GM06990 (cell line): ENCODE measurements at regions not wholly inside any gene's neighbourhood (a gene's known extent, or its start where the extent isn't known, plus 50 kb on each side); places are given as distances from the start of the nearest gene placed in this dataset.

Source experiments
- DNase-seq: peaks from one replicate; pipeline ENCODE4 v3.0.0-alpha.2; 2011; ENCODE audit not compliant: insufficient read length; ENCODE audit errors: extremely low read depth
- H3K27me3 ChIP-seq: replicated peaks from 2 replicates; pipeline ENCODE4 v1.6.0; 2011; ENCODE audit warnings: low read length; ENCODE audit not compliant: control insufficient read depth, insufficient read depth
- H3K36me3 ChIP-seq: 2 replicates; pipeline ENCODE4 v1.5.1; 2011; ENCODE audit warnings: low read length; ENCODE audit not compliant: control insufficient read depth, insufficient read depth
- H3K4me3 ChIP-seq: replicated peaks from 2 replicates; pipeline ENCODE4 v1.5.1; 2011; ENCODE audit warnings: low read depth, mild to moderate bottlenecking, control low read depth, low read length
- CTCF ChIP-seq: IDR thresholded peaks from 2 replicates; pipeline ENCODE4 v1.5.1; 2011; ENCODE audit warnings: low read length, control low read depth, mild to moderate bottlenecking, inconsistent platforms; ENCODE audit not compliant: insufficient read depth, poor library complexity, severe bottlenecking

- Histone ChIP-seq H3K27me3 (no peaks in the 10 kb centered on the region), H3K4me3 (no peak overlapping the region), H3K36me3 (no peaks in the 10 kb centered on the region)
- TF ChIP-seq CTCF = no peak
- DNase-seq = no peak
Observed at GRCh38 chr5:2531318-2531717, 220.2 kb downstream of the IRX2 start.

GRCh38 chr5:2530609-2531008, 220.9 kb downstream of the IRX2 start:
- no peak overlapping the region for H3K4me3 ChIP-seq
- DNase-seq = no peak
- H3K27me3 ChIP-seq = no peaks in the 10 kb centered on the region
- H3K36me3 ChIP-seq = no peaks in the 10 kb centered on the region
- no peak for TF ChIP-seq CTCF

DNA sequence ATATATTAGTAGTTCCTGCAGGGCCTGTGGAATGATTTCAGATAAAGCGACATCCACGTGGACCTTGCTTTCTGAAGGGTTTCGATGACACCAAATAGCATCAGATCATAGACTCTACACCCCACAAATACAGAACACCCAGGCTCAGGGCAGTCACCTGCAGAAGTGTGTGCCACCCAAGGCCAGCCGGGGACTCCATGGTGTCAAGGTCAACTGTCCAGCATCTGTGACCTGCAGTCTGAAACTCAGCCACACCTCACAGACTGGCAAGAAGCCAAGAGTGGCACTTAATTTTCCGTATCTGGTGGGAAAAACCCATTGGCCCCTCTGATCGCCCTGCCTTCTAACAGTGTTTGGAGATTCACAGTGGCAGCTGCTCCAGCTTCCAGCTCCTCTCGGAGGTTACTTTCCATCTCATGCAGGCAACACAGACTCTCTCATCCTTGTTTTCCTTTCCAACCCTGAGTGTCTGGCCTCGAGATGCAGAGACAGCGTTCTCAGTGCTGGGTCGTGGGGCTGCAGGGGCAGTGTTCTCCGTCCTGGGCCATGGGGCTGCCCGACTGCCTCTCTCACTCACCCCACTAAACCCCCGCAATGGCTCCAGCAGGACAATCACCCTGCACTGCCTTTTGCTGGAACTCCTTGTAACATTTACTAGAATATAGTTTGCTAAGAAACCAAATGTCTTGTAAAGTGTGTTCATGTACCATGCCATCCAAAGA, 221.9 kb downstream of the IRX2 start:
- no peak for TF ChIP-seq CTCF
- Histone ChIP-seq H3K27me3 (no peaks in the 10 kb centered on the region), H3K36me3 (no peaks in the 10 kb centered on the region), H3K4me3 (no peak overlapping the region)
- no peak for DNase-seq

- Histone ChIP-seq H3K4me3 (no peak overlapping the region), H3K27me3 (no peaks in the 10 kb centered on the region), H3K36me3 (no peaks in the 10 kb centered on the region)
- DNase-seq = no peak
- no peak for TF ChIP-seq CTCF
Observed at GRCh38 chr5:2525351-2525750, 226.1 kb downstream of the IRX2 start.

DNA sequence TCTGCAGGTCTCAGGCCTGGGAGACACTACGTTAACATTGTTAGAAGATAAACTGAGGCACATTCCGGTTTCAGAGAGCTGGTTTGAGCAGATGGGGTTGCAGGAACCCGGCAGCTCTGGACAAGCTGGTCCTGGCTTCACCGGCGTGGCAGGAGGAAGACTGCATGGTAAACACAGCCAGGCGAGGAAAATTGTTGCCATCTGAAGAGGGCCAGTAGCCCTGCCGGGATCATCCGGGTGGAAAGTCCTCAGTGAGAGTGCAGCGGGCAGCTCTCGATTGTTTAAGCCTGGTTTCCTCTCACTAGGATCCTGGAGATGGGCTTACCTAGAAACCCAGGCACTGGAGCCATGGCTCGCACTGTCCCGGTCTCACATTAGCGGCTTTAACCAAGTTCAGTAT, 226.9 kb downstream of the IRX2 start:
- Histone ChIP-seq H3K4me3 (no peak overlapping the region), H3K36me3 (no peaks in the 10 kb centered on the region), H3K27me3 (no peaks in the 10 kb centered on the region)
- TF ChIP-seq CTCF = no peak
- DNase-seq = no peak

GRCh38 chr5:2523180-2523579, 228.3 kb downstream of the IRX2 start:
- Histone ChIP-seq H3K4me3 (no peak overlapping the region), H3K27me3 (no peaks in the 10 kb centered on the region), H3K36me3 (no peaks in the 10 kb centered on the region)
- TF ChIP-seq CTCF = no peak
- no peak for DNase-seq
